HG03135 (cell line): ENCODE measurements at regions not wholly inside any gene's neighbourhood (a gene's known extent, or its start where the extent isn't known, plus 50 kb on each side); places are given as distances from the start of the nearest gene placed in this dataset.

Source experiments
- ATAC-seq: cut with Tn5 transposase; IDR thresholded peaks from one replicate; pipeline ENCODE4 v1.9.1; 2021; ENCODE audit warnings: mild to moderate bottlenecking, moderate library complexity; ENCODE audit not compliant: unreplicated experiment

GRCh38 chr2:8049851-8050571 is 631.8 kb upstream of the ID2 start:
- ATAC-seq: peak; percentile 91

GRCh38 chr2:8053216-8053615 is 628.6 kb upstream of the ID2 start:
- ATAC-seq: no peak

GRCh38 chr2:8054070-8054469 is 627.8 kb upstream of the ID2 start:
- ATAC-seq: no peak

- peak; percentile 78 for ATAC-seq
These were observed 623.2 kb upstream of the ID2 start for GRCh38 chr2:8058652-8059051.

DNA sequence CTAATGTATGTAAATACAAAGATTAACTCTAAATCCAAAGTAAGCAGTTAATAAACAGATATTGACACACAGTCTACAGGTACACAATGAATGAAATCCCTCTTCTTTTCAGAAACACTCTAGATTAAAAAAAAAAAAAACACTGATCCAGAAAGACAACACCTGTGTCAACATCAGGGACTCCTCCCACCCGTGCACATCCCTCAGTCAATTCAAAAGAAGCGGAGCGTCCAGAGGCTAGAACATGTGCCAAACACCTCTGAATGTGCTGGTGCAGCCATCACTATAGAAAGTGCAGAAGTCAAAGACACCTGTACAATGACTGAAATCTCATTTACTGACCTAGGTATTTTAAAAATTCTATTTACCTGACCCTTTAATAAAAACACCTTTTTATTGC is 622.6 kb upstream of the ID2 start:
- ATAC-seq: no peak

GRCh38 chr2:8059794-8060193 is 622.1 kb upstream of the ID2 start:
- ATAC-seq: no peak

DNA sequence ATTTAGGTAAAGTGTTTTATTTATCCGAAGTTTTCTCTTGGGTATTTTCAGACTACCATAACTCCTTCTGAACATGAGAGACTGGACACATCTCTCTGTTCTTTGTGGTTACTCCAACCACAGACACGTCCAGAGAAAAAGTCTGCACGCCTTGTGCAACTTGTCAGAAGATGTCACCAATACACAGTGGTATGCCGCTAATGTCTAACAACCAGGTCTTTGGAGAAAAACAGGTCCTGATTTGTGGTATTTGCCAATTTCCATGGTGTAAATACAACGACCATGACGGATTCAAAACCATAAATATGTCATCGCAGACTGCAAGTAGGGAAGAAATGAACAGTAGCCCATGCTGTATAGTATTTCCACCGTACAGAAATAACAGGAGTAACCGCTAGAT is 620.6 kb upstream of the ID2 start:
- no peak for ATAC-seq

- ATAC-seq: no peak
These were observed 617.3 kb upstream of the ID2 start for GRCh38 chr2:8064603-8065002.

DNA sequence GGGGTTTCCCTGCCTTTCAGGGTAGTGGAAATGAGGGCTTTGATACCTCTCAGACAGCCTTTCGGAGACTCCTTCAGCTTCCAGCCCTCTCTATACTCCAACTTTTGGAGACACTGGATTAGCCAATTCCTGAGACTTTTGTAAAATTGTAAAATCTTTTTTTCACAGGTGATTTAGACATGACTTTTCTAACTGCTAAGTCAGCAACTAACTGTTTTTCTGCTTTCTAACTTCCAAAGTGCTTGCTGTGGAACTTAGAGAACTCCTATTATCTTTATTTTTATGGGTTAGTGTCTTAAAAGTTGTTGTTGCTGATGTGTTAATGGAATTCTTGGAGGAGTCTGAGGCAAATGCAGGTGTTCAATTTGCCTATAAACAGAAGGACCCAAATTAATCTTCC is 616.7 kb upstream of the ID2 start:
- no peak for ATAC-seq

DNA sequence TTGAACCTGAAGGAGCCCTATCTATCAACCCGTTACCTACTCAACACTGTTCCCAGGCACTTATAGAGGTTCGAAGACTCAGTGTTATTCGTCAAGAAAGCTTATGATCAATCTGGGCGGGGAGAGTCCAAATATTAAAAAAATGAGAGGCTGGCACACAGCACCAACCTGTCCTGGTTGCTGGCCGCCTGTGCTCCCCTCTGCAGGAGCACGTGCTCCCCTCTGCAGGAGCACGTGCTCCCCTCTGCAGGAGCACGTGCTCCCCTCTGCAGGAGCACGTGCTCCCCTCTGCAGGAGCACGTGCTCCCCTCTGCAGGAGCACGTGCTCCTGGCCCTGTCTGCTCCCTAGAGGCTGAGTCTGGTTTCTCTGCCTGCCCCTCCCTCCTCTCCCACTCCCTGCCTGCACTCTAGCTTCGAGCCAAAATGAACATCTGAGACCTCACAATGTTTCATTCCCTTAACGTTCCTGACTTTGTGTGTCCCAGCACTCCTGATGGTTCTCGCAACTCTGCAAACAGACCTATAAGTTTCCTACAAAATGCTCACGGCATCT is 614.0 kb upstream of the ID2 start:
- ATAC-seq: no peak

DNA sequence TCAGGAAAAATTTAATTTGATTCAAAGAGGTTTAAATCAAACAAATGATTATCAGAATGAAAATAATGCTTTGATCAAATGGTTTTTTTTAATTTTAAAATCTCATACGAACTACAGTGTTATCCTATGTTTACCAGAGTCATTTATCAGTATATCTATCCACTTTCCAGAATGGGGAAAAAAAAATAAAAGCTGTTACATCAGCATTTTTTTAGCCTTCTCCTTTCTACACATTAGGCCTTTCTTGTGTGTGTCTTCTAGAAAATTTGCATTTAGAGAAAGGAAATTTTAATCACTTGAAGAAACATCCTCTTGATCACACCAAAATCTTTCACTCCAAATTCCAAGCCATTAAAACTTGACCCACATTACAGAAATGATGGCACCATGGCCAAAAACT is 608.9 kb upstream of the ID2 start:
- no peak for ATAC-seq

- no peak for ATAC-seq
These were observed 607.9 kb upstream of the ID2 start for GRCh38 chr2:8073916-8074315.

GRCh38 chr2:8076448-8077342 is 605.2 kb upstream of the ID2 start:
- ATAC-seq: no peak

DNA sequence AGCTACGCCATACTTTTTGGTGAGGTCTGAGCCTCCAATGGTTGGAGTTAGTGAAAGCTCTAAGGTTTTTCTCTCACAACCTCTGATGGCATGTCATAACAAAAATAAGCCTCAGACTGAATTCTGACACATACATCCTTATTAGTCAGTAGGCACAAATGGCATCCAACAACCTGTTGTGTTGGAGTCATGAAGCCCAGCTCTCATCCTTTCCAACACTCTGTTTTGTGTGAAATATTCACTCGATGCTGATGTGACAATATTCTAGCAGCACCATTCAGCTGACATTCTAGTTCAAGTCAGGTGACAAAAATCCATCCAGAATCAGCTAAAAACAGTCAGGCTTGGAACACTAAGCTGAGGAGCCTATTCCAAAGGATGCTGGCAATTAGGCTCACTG is 603.2 kb upstream of the ID2 start:
- no peak for ATAC-seq

DNA sequence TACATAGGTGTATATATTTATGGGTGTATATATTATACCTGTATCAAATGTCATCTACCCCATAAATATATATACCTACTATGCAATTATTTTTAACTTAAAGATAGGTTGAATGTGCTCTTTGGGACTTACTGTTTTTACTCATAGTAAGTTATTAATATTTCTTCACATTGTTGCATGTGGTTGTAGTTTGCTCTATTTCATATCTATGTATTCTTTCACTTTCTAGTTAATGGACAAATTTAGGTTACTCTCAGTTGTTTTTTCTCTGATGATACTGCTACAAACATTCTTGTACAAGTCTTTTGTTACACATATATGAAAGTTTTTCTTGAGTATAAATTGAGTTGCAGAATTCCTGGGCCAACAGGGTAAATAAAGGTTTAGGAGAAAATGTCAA is 601.8 kb upstream of the ID2 start:
- no peak for ATAC-seq

DNA sequence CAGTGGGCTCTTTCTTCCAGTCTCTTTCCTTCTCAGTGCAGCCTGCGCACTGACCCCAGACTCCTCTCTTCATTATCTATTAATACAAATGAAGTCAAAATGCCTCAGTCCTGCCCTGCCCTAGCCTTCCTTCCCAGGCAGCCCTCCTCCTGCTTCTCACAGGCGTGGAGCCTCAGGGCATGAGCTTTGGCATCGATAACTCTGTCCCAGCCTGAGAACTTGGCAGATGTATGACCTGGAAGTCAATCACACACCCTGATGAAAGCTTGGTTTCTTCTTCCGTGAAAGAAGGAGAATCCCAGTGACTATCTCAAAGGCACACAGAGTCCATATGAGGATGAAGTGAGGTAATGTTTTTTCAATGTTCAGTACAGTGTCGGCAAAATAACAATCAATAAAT is 600.7 kb upstream of the ID2 start:
- ATAC-seq: no peak

GRCh38 chr2:8082840-8083239 is 599.0 kb upstream of the ID2 start:
- ATAC-seq: no peak

DNA sequence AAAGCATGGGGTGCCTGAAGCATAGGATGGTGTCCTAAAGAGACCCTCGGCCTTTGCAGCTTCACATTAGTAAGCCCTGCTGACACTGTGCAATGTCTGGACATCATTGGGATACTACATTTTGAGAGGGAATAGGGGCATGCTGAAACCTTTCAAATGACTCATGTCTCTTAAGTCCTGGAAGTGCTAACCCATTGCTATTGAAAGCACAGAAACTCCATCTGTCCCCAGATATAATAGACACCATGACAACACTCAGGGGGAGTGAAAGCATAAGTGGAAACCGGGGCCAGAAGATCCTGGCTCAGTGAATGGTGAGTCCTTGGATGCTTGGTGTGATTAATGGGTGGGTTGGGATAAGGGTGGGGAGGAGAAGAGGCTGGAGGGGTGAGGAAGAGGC is 595.5 kb upstream of the ID2 start:
- no peak for ATAC-seq

GRCh38 chr2:8086796-8087479 is 594.9 kb upstream of the ID2 start:
- ATAC-seq: no peak

DNA sequence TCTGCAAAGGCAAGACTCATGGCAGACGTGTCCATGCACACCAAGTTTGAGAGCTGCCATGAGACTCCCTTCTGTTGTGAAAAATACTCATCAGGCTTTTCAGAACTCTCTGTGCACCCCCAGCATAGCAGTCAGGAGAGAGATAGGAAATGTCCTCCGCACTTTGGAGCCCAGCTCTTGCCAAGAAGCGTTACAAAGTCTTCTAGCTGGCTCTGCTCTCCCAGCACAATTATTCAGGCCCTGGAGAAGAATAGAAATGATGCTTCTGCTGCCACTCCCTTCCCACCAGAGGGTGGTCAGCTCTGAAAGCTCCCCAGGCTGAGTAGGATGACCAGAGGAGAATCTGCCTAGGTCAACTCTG is 594.4 kb upstream of the ID2 start:
- ATAC-seq: no peak

DNA sequence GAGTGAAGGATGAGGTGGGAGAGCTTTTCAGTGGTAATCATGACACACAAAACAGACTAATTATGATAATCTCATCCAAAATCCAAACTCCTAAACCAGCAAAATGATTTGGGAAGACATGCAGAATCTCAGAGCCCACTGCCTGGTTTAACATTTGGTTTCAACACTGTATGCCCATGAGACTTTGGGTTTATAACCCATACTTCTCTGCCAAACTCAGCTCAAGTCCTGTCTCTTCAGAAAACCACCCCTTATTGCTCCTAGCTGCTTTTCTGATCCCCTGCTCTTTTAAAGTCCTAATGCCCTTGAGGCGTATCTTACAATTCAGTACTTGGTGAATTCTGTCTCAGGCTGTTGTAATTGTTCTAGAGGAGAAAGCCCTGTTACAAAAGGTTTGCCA is 593.0 kb upstream of the ID2 start:
- ATAC-seq: no peak

DNA sequence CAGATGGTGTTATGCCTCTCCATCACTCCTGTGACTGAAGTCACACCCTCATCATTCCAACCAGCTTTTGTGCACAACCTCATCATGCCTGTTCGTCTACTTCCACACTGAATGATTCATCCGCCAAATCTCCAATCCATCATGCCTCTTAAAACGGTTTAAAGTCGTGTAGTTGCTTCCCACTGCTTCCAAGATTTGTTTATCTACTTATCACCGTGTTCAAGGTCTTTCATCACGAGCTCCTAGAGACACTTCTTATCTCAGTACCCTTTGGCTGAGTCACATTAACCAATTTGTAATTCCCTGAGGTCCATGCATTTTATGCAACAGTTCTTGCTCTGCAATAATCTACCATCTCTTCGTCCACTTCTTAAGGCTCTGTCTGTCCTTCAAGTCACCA is 592.3 kb upstream of the ID2 start:
- ATAC-seq: no peak
